ENCODE measurements at regions not wholly inside any gene's neighbourhood (a gene's known extent, or its start where the extent isn't known, plus 50 kb on each side); places are given as distances from the start of the nearest gene placed in this dataset.

- Mint-ChIP-seq H3K27ac (no peak overlapping the region), H3K4me1 (peaks cover 7% of the 10 kb centered on the region), H3K4me3 (no peak overlapping the region), H3K9me3 (no peaks in the 10 kb centered on the region), H3K27me3 (ENCODE audit: insufficient read depth) (no peaks in the 10 kb centered on the region), H3K36me3 (ENCODE audit: low read depth) (no peaks in the 10 kb centered on the region)
- Histone ChIP-seq H3K36me3 (ENCODE audit: control insufficient read depth, insufficient read depth, low read length) (no peaks in the 10 kb centered on the region), H3K27ac (ENCODE audit: low read depth, low read length) (no peak overlapping the region), H3K9ac (ENCODE audit: extremely low read depth, low read length, poor library complexity, severe bottlenecking) (no peak overlapping the region), H3K9me3 (ENCODE audit: control insufficient read depth, low read length) (no peaks in the 10 kb centered on the region), H3K4me1 (ENCODE audit: control insufficient read depth, insufficient read depth, low read length) (no peaks in the 10 kb centered on the region), H3K4me3 (ENCODE audit: low read length) (no peak overlapping the region), H3K27me3 (ENCODE audit: control insufficient read depth, insufficient read depth, low read length, poor library complexity, severe bottlenecking) (no peaks in the 10 kb centered on the region)
- WGBS, 2 experiments (ENCODE audit: insufficient coverage in 1 of 2, insufficient read length in 1 of 2) = 90 to 93% methylated on average over 1 to 4 of the region's 4 CpGs
- TF ChIP-seq CTCF (conservative IDR thresholded peaks at IDR 0.05) = no peak
- DNase-seq = no peak
Measured at GRCh38 chr15:91356083-91356482, 256.0 kb downstream of the SV2B start.

- Histone ChIP-seq H3K4me1 (ENCODE audit: control insufficient read depth, insufficient read depth, low read length) (no peaks in the 10 kb centered on the region), H3K4me3 (ENCODE audit: low read length) (no peak overlapping the region), H3K9me3 (ENCODE audit: control insufficient read depth, low read length) (no peaks in the 10 kb centered on the region), H3K27me3 (ENCODE audit: control insufficient read depth, insufficient read depth, low read length, poor library complexity, severe bottlenecking) (no peaks in the 10 kb centered on the region), H3K9ac (ENCODE audit: extremely low read depth, low read length, poor library complexity, severe bottlenecking) (no peak overlapping the region), H3K27ac (ENCODE audit: low read depth, low read length) (no peak overlapping the region), H3K36me3 (ENCODE audit: control insufficient read depth, insufficient read depth, low read length) (no peaks in the 10 kb centered on the region)
- WGBS, 2 experiments (ENCODE audit: insufficient coverage in 1 of 2, insufficient read length in 1 of 2) = 79 to 83% methylated on average over 2 to 3 of the region's 3 CpGs
- no peak for DNase-seq
- Mint-ChIP-seq H3K4me1 (peaks cover 7% of the 10 kb centered on the region), H3K27me3 (ENCODE audit: insufficient read depth) (no peaks in the 10 kb centered on the region), H3K27ac (no peak overlapping the region), H3K9me3 (peaks cover under 1% of the 10 kb centered on the region), H3K4me3 (no peak overlapping the region), H3K36me3 (ENCODE audit: low read depth) (no peaks in the 10 kb centered on the region)
- no peak for TF ChIP-seq CTCF (conservative IDR thresholded peaks at IDR 0.05)
Measured at GRCh38 chr15:91357011-91357410, 257.0 kb downstream of the SV2B start.

- H3K27ac ChIP-seq (ENCODE audit: low read depth, low read length) = no peak overlapping the region
- 92 to 94% methylated on average over 10 of the region's 10 CpGs for WGBS, 2 experiments (ENCODE audit: insufficient coverage in 1 of 2, insufficient read length in 1 of 2)
Measured at GRCh38 chr15:91357486-91357885, 257.4 kb downstream of the SV2B start.

More at GRCh38 chr15:91357486-91357885, 257.4 kb downstream of the SV2B start:
- no peak overlapping the region for H3K4me3 ChIP-seq (ENCODE audit: low read length)
- TF ChIP-seq CTCF (conservative IDR thresholded peaks at IDR 0.05) = no peak
- Mint-ChIP-seq H3K4me3 (no peak overlapping the region), H3K4me1 (peaks cover 7% of the 10 kb centered on the region), H3K27ac (no peak overlapping the region), H3K27me3 (ENCODE audit: insufficient read depth) (no peaks in the 10 kb centered on the region), H3K36me3 (ENCODE audit: low read depth) (no peaks in the 10 kb centered on the region), H3K9me3 (peaks cover 2% of the 10 kb centered on the region)
- no peaks in the 10 kb centered on the region for H3K4me1 ChIP-seq (ENCODE audit: control insufficient read depth, insufficient read depth, low read length)
- H3K27me3 ChIP-seq (ENCODE audit: control insufficient read depth, insufficient read depth, low read length, poor library complexity, severe bottlenecking) = no peaks in the 10 kb centered on the region
- H3K9me3 ChIP-seq (ENCODE audit: control insufficient read depth, low read length) = no peaks in the 10 kb centered on the region
- H3K9ac ChIP-seq (ENCODE audit: extremely low read depth, low read length, poor library complexity, severe bottlenecking) = no peak overlapping the region
- no peaks in the 10 kb centered on the region for H3K36me3 ChIP-seq (ENCODE audit: control insufficient read depth, insufficient read depth, low read length)
- no peak for DNase-seq
